NCI-H2171 (cell line): ENCODE measurements at regions not wholly inside any gene's neighbourhood (a gene's known extent, or its start where the extent isn't known, plus 50 kb on each side); places are given as distances from the start of the nearest gene placed in this dataset.
"Not testable (repeated sequence)": the region's sequence is repeated elsewhere in the genome, so short reads cannot be mapped to it uniquely, and the experiment has no call there.

ENCODE experiments used
- DNase-seq: peaks from one replicate; lab custom pipeline; 2025; lab: John Stamatoyannopoulos, UW

- DNase-seq = no peak
Observed at GRCh38 chr16:65365732-65366715, 244.2 kb upstream of the CDH11 start.

GRCh38 chr16:65356721-65357120, 234.9 kb upstream of the CDH11 start:
- not testable (repeated sequence) for DNase-seq

GRCh38 chr16:65355706-65356105, 233.8 kb upstream of the CDH11 start:
- no peak for DNase-seq

GRCh38 chr16:65353183-65353582, 231.3 kb upstream of the CDH11 start:
- DNase-seq = no peak

GRCh38 chr16:65349626-65350025, 227.8 kb upstream of the CDH11 start:
- no peak for DNase-seq

GRCh38 chr16:65343556-65343955, 221.7 kb upstream of the CDH11 start:
- no peak for DNase-seq

- DNase-seq = no peak
Observed at GRCh38 chr16:65342231-65342866, 220.5 kb upstream of the CDH11 start.

GRCh38 chr16:65339062-65339461, 217.2 kb upstream of the CDH11 start:
- no peak for DNase-seq

- DNase-seq = no peak
Observed at GRCh38 chr16:65336160-65336559, 214.3 kb upstream of the CDH11 start.

GRCh38 chr16:65334081-65334480, 212.2 kb upstream of the CDH11 start:
- DNase-seq = no peak

- DNase-seq = no peak
Observed at GRCh38 chr16:65333283-65333682, 211.4 kb upstream of the CDH11 start.

GRCh38 chr16:65327346-65327745, 205.5 kb upstream of the CDH11 start:
- no peak for DNase-seq

GRCh38 chr16:65323655-65324237, 201.9 kb upstream of the CDH11 start:
- DNase-seq = no peak

GRCh38 chr16:65319621-65320231, 197.9 kb upstream of the CDH11 start:
- no peak for DNase-seq

GRCh38 chr16:65318590-65319257, 196.9 kb upstream of the CDH11 start:
- no peak for DNase-seq

GRCh38 chr16:65318138-65318537, 196.3 kb upstream of the CDH11 start:
- DNase-seq = no peak

GRCh38 chr16:65316808-65317207, 194.9 kb upstream of the CDH11 start:
- DNase-seq = no peak

GRCh38 chr16:65315081-65315780, 193.4 kb upstream of the CDH11 start:
- DNase-seq = no peak

- DNase-seq = no peak
Observed at GRCh38 chr16:65314627-65315008, 192.8 kb upstream of the CDH11 start.

GRCh38 chr16:65313936-65314626, 192.2 kb upstream of the CDH11 start:
- DNase-seq = no peak

- no peak for DNase-seq
Observed at GRCh38 chr16:65312795-65313194, 190.9 kb upstream of the CDH11 start.
